Right ventricle myocardium superior (tissue), 1 donor: ENCODE measurements at regions not wholly inside any gene's neighbourhood (a gene's known extent, or its start where the extent isn't known, plus 50 kb on each side); places are given as distances from the start of the nearest gene placed in this dataset.

ENCODE experiments used
- ATAC-seq: fragments of 200-7000 bp; cut with Tn5 transposase; one replicate; pipeline ENCODE4 v1.9.1; 2020; ENCODE audit warnings: mild to moderate bottlenecking; ENCODE audit not compliant: poor library complexity
- DNase-seq: peaks from one replicate; pipeline ENCODE4 v3.0.0-alpha.2; 2020
- intact Hi-C: fragments of 100-400 bp; cut with DNase I; formaldehyde crosslinking; loops from one replicate; pipeline ENCODE4 v1.11.2; 2022
- donor health status: DM: no; HTN: yes; CAD: no; lungs with severe emphysema.

DNA sequence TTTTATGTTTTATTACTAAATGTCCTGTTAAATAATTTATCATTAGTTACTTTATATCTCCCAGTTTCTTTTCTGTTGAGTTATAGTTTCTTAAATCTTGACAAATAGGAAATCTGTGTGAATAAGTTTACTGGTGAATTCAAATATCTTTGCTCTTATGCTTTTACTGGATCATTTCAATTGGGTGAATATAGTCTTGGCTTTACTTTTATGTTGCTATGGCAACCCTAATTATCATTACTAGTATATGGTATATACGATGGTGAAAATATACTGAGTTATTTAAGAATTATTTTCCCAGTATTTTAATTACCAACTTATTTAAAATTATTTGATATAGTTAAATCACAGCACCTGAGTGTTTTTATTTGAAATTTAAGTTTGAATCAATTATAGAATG is 363.0 kb downstream of the CDH10 start:
- intact Hi-C loops = no loop called here
- ATAC-seq = no peak
- DNase-seq = no peak

DNA sequence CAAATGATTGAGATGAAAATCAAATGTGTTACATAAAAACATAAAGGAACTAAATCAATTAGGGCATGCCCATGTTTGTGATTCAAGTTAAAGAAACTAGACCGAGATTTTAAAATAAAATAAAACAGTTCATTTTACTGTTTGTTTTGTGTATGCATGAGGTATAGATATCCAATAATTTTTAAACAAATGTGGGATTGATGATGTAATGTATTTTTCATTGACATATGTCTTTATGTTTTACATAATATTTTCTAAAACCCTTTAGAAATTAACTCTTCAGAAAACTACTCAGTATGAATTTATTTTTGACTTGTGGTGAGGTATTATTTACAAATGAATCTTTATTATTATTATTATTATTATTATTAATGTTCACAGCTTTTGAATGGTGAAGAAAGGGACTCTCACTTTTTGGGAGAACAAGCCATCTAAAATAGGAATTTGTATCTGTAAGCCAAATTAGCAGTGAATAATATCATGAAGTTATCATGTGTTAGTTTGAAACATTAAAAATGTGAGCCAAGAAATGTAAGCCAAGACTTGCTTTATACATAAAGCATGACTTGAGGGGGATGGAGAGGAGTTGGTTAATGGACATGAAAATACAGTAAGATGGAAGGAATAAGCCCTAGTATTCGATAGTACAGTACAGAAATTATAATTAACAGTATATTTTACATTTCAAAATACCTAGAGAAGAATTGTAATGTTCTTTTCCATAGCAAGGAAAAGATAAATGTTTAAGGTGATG is 355.0 kb downstream of the CDH10 start:
- intact Hi-C loops = no loop called here
- ATAC-seq = no peak
- DNase-seq = no peak

DNA sequence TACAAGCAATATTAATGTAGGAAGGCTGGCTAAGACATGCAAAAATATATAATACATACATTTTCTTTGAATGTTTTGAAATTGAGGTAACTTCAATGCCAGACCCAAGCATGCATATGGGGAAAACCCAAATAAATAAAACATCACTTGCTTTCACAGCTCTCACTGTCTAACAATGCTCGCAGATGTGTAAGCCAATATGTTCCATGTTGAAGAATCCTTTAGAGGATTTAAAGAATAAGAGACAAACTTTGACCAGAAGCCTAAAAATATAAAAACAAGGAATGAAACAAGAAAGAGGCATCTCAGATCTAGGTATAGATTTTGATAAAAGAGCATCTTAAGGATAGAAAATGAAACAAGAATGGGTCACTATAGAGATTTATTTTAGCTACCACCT is 354.2 kb downstream of the CDH10 start:
- ATAC-seq = no peak
- DNase-seq = no peak
- intact Hi-C loops = no loop called here

DNA sequence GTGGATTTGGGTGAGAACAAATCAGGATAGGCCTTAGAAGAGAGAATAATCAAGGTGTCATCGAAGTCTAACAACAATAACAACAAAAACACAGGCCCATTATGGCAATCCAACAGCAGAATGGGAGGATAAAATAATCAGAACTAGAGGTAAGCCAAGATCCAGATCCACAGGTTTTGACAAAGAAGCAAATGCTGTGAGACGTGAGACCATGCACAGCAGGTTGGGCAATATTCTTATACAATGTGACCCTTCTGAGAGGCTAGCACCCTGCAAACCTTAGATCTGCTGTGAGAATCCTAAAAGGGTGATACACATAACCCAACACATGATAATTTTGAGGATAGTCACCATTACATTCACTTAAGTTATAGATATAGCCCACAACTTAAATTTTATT is 352.9 kb downstream of the CDH10 start:
- ATAC-seq = no peak
- intact Hi-C loops = no loop called here
- DNase-seq = no peak

DNA sequence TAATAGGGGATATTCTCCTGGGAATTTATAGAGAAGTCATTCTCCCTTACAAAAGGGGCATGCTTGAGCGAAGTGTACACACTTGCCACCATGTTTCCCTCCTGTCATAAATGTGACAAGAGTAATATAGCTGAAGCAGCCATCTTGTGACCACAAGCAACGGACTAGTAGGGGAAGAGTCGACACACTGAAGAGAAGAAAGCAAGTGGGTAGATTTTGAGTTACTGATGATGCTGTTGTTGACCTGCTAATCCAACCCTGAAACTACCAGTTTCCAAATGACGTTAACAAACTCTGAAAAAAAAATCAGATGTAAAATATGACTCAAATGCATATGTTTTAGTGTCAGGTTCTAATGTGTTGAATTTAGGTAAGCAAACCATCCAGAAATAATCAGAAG is 350.4 kb downstream of the CDH10 start:
- ATAC-seq = no peak
- intact Hi-C loops = no loop called here

DNA sequence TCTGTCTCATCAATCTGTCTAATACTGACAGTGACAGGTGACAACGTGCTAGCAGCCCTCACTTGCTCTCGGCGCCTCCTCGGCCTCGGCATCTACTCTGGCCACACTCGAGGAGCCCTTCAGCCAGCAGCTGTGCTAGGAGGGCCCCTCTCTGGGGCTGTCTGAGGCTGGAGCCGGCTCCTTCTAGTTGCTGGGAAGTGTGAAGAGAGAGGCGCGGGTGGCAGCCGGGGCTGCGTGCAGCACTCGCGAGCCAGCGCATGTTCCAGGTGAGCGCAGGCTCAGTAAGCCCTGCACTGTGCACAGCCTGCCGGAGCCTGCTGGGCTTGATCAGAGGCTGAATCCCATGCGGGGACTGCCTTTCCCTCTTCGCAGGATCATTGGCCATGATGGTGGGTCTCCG is 330.7 kb downstream of the CDH10 start:
- intact Hi-C loops = no loop called here
- DNase-seq (no peak), ATAC-seq (no peak)

More for the DNA sequence above, 350.4 kb downstream of the CDH10 start:
- no peak for DNase-seq

DNA sequence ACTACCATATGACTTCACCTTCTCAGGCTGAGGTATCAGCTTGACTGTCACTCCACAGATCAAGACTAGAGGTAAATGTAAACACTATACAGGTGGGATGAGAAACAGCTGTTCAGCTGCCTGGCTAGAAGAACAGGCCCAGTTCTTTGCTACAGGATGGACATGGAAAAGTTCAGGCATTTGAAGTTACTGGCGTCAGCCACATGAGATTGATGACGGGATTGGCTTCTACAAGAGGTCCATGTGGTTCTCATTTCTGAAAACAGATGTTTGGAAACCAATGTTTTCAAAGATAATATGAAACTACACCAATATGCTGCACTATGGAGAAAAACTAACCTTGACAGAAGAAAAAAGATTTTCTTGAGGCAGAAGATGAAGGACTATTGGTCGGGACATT is 324.1 kb downstream of the CDH10 start:
- DNase-seq (no peak), ATAC-seq (no peak)

DNA sequence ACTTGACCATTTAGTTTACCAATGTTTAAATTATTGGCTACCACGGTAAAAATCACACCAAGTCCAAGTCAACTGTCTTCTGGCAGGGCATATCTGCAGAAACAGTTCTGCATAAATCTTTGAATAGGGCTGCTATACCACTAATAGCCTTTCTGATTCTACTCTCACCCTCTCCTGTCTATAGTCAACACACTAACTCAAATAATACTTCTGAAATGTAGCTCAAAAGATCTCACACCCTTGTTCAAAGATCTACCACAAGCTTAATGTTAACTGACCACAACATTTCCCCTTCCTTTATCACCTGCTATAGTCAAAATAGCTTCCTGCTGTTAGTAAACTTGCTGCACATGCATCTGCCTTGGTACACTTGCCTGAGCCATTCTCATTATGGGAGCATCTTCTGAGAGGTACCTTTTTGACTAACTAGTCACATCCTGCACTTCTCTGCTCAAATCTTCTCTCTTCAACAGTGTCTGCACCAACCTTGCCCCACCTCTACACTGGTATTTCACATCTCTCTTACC is 319.4 kb downstream of the CDH10 start:
- DNase-seq = no peak
- no peak for ATAC-seq
- intact Hi-C loops = no loop called here

More for the DNA sequence above, 324.1 kb downstream of the CDH10 start:
- intact Hi-C loops = no loop called here

DNA sequence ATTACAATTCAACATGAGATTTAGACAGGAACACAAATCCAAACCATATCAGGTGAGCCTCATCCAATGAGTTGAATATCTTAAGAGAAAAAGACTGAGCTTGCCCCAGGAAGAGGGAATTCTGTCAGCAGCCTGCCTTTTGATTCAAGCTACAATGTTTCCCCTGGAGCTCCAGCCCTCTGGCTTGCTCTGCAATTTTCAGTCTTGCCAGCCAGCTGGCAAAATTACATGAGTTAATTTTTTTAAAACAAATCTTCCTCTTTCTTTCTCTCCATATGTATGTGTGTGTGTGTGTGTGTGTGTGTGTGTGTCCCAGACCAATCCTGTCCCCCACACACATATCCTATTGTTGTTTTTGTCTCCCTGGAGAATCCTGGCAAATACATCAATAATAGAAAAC is 313.2 kb downstream of the CDH10 start:
- ATAC-seq = no peak
- DNase-seq = no peak
- intact Hi-C loops = no loop called here

DNA sequence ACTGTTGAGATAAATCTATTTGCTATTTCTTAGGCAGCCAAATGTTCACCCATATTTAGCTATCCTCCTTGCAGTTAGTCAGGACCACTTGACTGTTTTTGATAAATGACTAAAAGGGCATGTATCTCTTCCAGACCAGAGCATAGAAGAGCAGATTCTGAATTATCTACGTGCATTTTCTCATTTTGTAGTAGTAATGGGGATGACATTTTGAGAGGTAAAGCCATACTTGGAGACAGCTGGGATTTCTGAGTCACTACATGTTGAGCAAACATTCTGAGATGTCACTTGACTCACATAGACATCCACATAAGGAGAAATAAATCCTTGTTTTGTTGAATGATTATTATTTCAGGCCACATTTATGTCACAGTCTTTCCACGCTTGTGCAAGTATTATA is 297.6 kb downstream of the CDH10 start:
- no peak for DNase-seq
- intact Hi-C loops = no loop called here
- no peak for ATAC-seq

DNA sequence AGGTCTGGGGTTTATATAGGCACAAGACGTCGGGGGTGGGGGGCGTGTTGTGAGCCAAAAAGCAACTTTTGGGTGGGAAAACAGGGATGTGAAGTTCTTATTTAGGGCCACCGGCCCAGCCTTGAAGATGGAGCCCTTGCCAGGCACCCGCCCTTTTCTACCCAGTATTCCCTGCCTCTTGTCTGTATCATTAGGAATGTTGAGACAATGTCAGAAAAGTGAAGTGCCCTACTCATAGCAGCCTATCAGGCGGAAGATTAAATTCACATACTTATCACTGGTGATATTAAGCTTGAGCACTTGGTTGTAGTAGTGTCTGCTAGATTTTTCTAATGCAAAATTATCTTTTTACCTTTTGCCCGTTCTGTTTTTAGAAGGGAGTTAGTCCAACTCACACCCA is 293.5 kb downstream of the CDH10 start:
- intact Hi-C loops = no loop called here
- ATAC-seq (no peak), DNase-seq (no peak)

DNA sequence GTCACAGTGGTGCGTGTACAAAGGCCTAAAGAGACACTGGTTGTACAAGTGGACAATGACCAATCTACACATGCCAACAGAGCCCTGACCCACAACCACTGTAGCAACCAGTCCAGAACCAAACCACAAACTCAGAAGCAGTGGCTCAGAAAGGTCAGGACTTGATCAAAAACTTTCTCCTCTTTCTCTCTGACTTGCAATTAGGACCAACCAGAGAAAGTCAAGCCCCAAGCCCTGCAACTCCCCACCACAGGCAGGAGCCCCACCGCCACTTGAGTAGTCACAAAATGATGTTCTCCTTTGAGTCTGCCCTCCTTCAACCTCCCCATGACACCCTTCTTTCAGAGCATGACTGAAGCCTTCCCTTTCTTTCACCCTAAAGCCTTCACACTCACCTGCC is 291.8 kb downstream of the CDH10 start:
- DNase-seq (no peak), ATAC-seq (no peak)
- intact Hi-C loops = no loop called here

DNA sequence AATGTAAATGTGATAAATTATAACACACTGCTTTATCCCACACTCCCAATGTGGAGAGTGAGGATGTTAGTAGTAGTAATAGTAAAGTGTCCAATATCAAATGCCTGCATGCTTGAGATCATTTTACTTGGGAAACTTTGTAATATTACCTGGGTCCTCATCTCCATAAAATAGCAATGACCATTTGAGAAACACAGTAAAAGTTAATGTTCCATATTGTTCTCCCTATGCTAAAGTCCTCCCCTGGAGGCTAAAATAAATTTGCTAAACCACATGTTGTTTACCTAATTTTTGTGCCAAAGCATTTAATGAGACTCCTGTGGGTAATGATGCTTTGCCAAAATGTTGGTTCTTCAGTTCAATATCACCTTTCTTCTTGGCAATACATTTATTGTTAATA is 291.2 kb downstream of the CDH10 start:
- intact Hi-C loops = no loop called here
- ATAC-seq (no peak), DNase-seq (no peak)

DNA sequence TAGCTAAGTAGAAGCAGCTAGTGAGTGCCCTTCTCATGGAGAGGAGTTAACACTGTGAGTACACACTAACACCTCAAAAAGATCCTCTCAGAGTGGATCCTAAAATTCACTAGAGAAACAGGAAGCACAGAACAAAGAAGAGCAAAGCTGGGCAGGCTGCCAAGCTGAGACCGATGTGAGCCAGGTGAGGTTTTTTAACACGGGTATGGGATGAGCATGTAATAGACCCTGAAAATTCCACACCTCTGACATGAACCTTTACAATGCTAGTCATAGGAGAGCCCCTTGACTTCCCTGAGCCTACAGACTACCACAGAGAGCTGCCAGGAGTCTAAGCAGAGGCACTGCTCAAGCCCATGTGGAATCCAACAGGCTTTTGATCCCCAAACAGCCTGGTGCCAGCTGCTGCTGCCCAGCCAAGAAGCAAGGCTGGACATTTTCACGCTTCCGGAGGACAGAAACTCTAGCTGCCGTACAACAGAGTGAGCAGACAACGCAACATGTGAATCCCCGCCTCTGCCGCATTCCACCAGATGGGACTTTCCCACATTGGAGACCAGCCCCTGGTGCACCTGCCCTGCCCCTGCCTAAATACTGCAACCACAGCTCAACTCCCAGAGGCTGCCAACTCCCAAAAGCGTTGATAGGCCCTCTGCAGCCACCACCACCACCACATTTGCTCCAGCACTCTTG is 280.8 kb downstream of the CDH10 start:
- ATAC-seq = no peak
- no peak for DNase-seq
- intact Hi-C loops = no loop called here

DNA sequence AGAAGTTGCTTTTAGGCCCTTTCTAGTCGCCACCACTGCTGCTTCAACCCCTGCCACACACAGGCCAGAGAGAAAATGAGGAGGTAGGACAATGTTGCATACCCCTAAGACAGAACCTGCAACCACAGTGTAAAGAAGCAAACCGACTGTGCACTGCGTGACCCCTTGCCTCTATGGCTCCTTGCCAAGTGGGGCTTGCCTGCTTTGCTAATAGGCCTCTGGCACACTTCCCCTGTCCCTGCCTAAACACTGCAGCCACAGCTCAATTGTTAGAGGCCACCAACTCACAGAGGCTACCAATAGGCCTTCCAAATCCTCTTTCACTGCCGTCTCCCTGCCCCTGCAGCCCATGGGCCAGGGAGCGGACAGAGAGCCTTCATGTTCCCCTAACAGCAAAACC is 280.1 kb downstream of the CDH10 start:
- no peak for DNase-seq
- intact Hi-C loops = no loop called here
- ATAC-seq = no peak

DNA sequence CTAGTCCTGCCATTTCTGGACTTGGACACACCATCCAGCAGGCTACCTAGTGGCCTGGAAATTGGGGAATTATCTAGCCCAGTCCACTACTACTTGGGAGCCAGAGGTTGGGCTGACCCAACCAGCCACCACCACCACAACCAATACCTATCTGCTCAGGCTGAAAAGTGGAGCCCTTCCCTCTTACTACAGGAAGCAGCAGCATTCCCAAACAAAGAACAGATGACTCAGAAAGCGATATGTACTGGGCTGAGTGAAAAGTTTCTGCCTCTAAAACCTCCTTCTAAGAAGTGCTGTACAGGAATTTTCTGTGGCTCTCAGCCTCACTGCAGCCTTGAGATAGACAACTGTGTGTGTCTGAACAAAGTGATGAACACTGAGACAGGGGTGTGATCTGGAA is 279.4 kb downstream of the CDH10 start:
- ATAC-seq (no peak), DNase-seq (no peak)
- intact Hi-C loops = no loop called here

DNA sequence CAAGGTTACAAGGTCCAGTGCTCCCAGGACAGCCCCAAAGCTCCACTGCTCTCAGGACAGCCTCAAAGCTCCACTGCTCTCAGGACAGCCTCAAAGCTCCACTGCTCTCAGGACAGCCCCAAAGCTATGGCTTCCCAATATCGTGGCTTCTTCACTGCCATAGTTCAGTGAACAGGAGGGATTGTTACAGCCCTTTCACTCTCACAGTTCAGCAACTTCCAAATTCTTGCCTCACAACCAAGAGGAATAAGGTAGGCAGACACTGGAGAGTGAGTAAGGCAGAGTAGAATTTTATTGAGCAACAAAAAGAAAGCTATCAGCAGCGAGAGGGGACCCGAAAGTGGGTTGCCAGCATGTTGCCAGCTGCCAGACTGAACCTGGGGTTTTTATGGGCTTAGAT is 277.6 kb downstream of the CDH10 start:
- ATAC-seq (no peak), DNase-seq (no peak)
- intact Hi-C loops = no loop called here

DNA sequence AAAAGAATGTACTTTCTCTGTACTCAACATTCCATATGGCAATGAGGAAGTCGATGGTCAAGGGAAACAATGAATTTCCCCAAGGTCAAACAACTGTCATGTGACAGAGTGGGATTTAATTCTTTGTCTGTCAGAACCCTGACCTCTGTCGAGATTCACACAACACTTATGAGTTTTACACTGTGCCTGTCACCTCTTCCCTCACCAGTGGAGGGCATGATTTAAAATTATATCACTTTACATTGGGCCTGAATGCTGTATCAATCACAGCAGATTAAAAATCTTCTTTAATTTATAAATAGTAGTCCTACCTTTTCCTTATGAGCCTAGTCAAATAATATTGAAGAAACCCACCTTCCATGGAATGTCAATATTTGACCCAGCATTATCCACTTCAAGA is 276.7 kb downstream of the CDH10 start:
- ATAC-seq (no peak), DNase-seq (no peak)
- intact Hi-C loops = no loop called here

DNA sequence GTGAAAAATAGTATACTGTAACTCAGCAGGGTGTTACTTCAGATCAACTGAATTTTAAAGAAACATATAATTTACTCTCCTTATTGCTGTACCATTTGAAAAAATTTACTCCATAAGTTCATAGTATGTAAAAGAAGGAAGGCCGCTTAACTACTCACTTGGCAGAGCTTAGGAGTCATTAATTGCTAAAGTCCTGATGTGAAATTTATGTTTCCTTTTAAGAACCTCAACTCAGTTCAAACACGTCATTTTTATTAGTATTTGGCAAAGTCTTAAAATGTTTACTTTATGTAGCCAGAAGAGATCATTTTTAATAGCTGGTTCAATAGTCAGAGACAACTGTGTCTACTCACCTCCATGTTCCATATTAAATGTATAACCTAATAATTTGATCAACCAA is 268.6 kb downstream of the CDH10 start:
- intact Hi-C loops = no loop called here
- ATAC-seq (no peak), DNase-seq (no peak)

DNA sequence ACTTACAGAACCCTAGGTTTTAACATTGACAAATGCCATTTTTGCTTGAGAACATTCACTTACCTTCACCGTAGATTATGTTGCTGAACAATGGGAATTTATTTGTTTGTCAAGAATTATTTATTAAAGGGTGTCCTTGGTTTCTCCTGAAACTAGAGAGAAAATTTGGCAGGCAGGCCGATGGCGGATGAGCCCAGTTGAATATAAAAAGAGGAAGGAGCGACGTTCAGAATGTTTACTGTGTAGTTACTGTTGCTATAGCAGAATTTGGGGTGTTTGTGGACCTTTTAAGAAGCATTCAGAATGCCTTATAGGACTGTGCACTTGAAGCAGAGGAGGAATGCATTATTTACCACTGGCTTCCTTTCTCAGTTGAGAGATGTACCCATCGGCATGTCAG is 268.2 kb downstream of the CDH10 start:
- intact Hi-C loops = no loop called here
- DNase-seq = no peak
- no peak for ATAC-seq
